DOHH2 (cell line): ENCODE measurements at regions not wholly inside any gene's neighbourhood (a gene's known extent, or its start where the extent isn't known, plus 50 kb on each side); places are given as distances from the start of the nearest gene placed in this dataset.

Experiments
- H3F3A ChIP-seq: fragments of 200-600 bp; sonication (generic), shearing (Covaris generic); 2 replicates; pipeline ENCODE4 v1.6.0; 2016; ENCODE audit warnings: antibody characterized with exemption, mild to moderate bottlenecking; ENCODE audit not compliant: control insufficient read depth, insufficient read depth
- H3K27ac ChIP-seq: fragments of 200-600 bp; sonication (generic); 2 replicates; pipeline ENCODE4 v1.5.1; 2014; ENCODE audit warnings: low read depth, mild to moderate bottlenecking, low read length, moderate library complexity
- H3K27me3 ChIP-seq: fragments of 200-600 bp; sonication (generic); 2 replicates; pipeline ENCODE4 v1.6.1; 2014; ENCODE audit warnings: mild to moderate bottlenecking, low read length, mixed read lengths; ENCODE audit not compliant: control insufficient read depth
- H3K36me3 ChIP-seq: fragments of 200-600 bp; sonication (generic); 2 replicates; pipeline ENCODE4 v1.6.1; 2014; ENCODE audit warnings: mild to moderate bottlenecking, low read length, moderate library complexity, mixed read lengths; ENCODE audit not compliant: control insufficient read depth
- H3K4me1 ChIP-seq: fragments of 200-600 bp; sonication (generic); 2 replicates; pipeline ENCODE4 v1.6.1; 2014; ENCODE audit warnings: mild to moderate bottlenecking, low read length, mixed read lengths; ENCODE audit not compliant: control insufficient read depth
- H3K4me2 ChIP-seq: fragments of 200-600 bp; sonication (generic); 2 replicates; pipeline ENCODE4 v1.6.0; 2014; ENCODE audit warnings: mild to moderate bottlenecking, low read length, moderate library complexity
- H3K4me3 ChIP-seq: fragments of 200-600 bp; sonication (generic); 2 replicates; pipeline ENCODE4 v1.5.1; 2014; ENCODE audit warnings: mild to moderate bottlenecking, low read length, mixed read lengths
- H3K79me2 ChIP-seq: fragments of 200-600 bp; sonication (generic); 2 replicates; pipeline ENCODE4 v1.6.1; 2014; ENCODE audit warnings: mild to moderate bottlenecking, low read length, mixed read lengths; ENCODE audit not compliant: control insufficient read depth
- H3K9me2 ChIP-seq: fragments of 200-600 bp; sonication (generic); replicated peaks from 2 replicates; pipeline ENCODE4 v1.6.1; 2014; ENCODE audit warnings: mild to moderate bottlenecking, low read length, mixed read lengths; ENCODE audit not compliant: control insufficient read depth
- H3K9me3 ChIP-seq: fragments of 200-600 bp; sonication (generic); 2 replicates; pipeline ENCODE4 v1.6.1; 2014; ENCODE audit warnings: antibody characterized with exemption, low read length, mixed read lengths; ENCODE audit not compliant: control insufficient read depth, insufficient read depth
- H4K20me1 ChIP-seq: fragments of 200-600 bp; sonication (generic); 2 replicates; pipeline ENCODE4 v1.6.0; 2014; ENCODE audit warnings: low read depth, mild to moderate bottlenecking, antibody characterized with exemption, low read length, moderate library complexity; ENCODE audit not compliant: control insufficient read depth, insufficient read depth
- CTCF ChIP-seq: fragments of 200-600 bp; sonication (generic); IDR thresholded peaks from one replicate; pipeline ENCODE4 v1.5.1; 2014; ENCODE audit warnings: antibody characterized with exemption, mild to moderate bottlenecking, low read depth, low read length; ENCODE audit not compliant: poor library complexity, severe bottlenecking
- EZH2phosphoT487 ChIP-seq: fragments of 200-600 bp; sonication (generic); IDR thresholded peaks from 2 replicates; pipeline ENCODE4 v1.6.1; 2017; ENCODE audit warnings: borderline replicate concordance, mild to moderate bottlenecking, antibody characterized with exemption, low read length, moderate library complexity, mixed read lengths

GRCh38 chr20:20894280-20894679 is 181.8 kb upstream of the RALGAPA2 start:
- Histone ChIP-seq H4K20me1 (no peaks in the 10 kb centered on the region), H3K27ac (no peak overlapping the region), H3K4me1 (no peaks in the 10 kb centered on the region), H3K4me2 (no peak overlapping the region), H3F3A (no peaks in the 10 kb centered on the region), H3K4me3 (no peak overlapping the region), H3K36me3 (no peaks in the 10 kb centered on the region), H3K9me3 (no peaks in the 10 kb centered on the region), H3K27me3 (no peaks in the 10 kb centered on the region), H3K79me2 (no peaks in the 10 kb centered on the region), H3K9me2 (no peaks in the 10 kb centered on the region)
- TF ChIP-seq EZH2phosphoT487 (no peak), CTCF (no peak)

GRCh38 chr20:20892328-20892727 is 179.9 kb upstream of the RALGAPA2 start:
- Histone ChIP-seq H3K4me3 (no peak overlapping the region), H4K20me1 (no peaks in the 10 kb centered on the region), H3K36me3 (no peaks in the 10 kb centered on the region), H3K27me3 (no peaks in the 10 kb centered on the region), H3K79me2 (no peaks in the 10 kb centered on the region), H3K4me2 (no peak overlapping the region), H3K9me3 (no peaks in the 10 kb centered on the region), H3K27ac (no peak overlapping the region), H3K9me2 (no peaks in the 10 kb centered on the region), H3F3A (no peaks in the 10 kb centered on the region), H3K4me1 (no peaks in the 10 kb centered on the region)
- TF ChIP-seq EZH2phosphoT487 (no peak), CTCF (no peak)

- no peak overlapping the region for H3K27ac ChIP-seq
- TF ChIP-seq EZH2phosphoT487 = no peak
- no peak for TF ChIP-seq CTCF
- H3F3A ChIP-seq = no peaks in the 10 kb centered on the region
- no peaks in the 10 kb centered on the region for H3K79me2 ChIP-seq
- H3K9me2 ChIP-seq = no peaks in the 10 kb centered on the region
- H4K20me1 ChIP-seq = no peaks in the 10 kb centered on the region
- no peaks in the 10 kb centered on the region for H3K4me1 ChIP-seq
- H3K27me3 ChIP-seq = no peaks in the 10 kb centered on the region
- no peaks in the 10 kb centered on the region for H3K36me3 ChIP-seq
- no peak overlapping the region for H3K4me3 ChIP-seq
- no peak overlapping the region for H3K4me2 ChIP-seq
- no peaks in the 10 kb centered on the region for H3K9me3 ChIP-seq
These were observed 178.3 kb upstream of the RALGAPA2 start for GRCh38 chr20:20890751-20891150.

GRCh38 chr20:20888936-20889335 is 176.5 kb upstream of the RALGAPA2 start:
- no peaks in the 10 kb centered on the region for H3K79me2 ChIP-seq
- no peak overlapping the region for H3K4me2 ChIP-seq
- no peaks in the 10 kb centered on the region for H3K27me3 ChIP-seq
- H3K27ac ChIP-seq = no peak overlapping the region
- H3F3A ChIP-seq = no peaks in the 10 kb centered on the region
- H3K9me2 ChIP-seq = no peaks in the 10 kb centered on the region
- no peaks in the 10 kb centered on the region for H3K36me3 ChIP-seq
- no peaks in the 10 kb centered on the region for H4K20me1 ChIP-seq
- TF ChIP-seq EZH2phosphoT487 = no peak
- TF ChIP-seq CTCF = no peak
- H3K4me1 ChIP-seq = no peaks in the 10 kb centered on the region
- no peak overlapping the region for H3K4me3 ChIP-seq
- H3K9me3 ChIP-seq = no peaks in the 10 kb centered on the region
